ENCODE measurements at regions not wholly inside any gene's neighbourhood (a gene's known extent, or its start where the extent isn't known, plus 50 kb on each side); places are given as distances from the start of the nearest gene placed in this dataset.

DNA sequence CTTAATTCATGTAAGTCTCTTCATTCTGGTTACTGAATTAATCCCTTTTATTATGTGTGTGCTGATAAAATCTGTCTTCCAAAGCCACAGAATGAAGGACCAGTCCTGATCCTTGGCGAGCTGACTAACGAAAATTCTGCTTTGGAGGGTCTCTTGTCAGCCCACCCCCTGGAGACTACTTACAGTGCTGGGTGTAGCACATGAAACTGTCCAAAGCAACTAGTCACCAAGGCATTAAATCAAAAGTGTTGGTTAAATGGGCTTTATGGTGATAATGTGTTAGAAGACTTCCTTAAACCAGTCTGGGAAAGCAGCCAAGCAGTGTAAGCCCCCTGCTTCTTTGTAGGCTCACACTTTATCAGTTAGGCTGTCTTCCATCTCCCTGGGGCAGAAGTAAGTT, 420.2 kb downstream of the SUCLG1 start:
- H3K9me3 Mint-ChIP-seq: peaks cover 0 to 6% (median 0%) of the 10 kb centered on the region in 6 donors
- DNase-seq: no peak
- H3K36me3 Mint-ChIP-seq: no peaks in the 10 kb centered on the region
- H3K4me3 Mint-ChIP-seq: no peak overlapping the region
- H3K27ac Mint-ChIP-seq: no peak overlapping the region
- peaks cover 0 to 2% of the 10 kb centered on the region in 2 donors for H3K4me1 Mint-ChIP-seq
- H3K27me3 Mint-ChIP-seq (ENCODE audit: low read depth in 3 of 3): peaks cover 0 to 3% (median 3%) of the 10 kb centered on the region in 3 donors

DNA sequence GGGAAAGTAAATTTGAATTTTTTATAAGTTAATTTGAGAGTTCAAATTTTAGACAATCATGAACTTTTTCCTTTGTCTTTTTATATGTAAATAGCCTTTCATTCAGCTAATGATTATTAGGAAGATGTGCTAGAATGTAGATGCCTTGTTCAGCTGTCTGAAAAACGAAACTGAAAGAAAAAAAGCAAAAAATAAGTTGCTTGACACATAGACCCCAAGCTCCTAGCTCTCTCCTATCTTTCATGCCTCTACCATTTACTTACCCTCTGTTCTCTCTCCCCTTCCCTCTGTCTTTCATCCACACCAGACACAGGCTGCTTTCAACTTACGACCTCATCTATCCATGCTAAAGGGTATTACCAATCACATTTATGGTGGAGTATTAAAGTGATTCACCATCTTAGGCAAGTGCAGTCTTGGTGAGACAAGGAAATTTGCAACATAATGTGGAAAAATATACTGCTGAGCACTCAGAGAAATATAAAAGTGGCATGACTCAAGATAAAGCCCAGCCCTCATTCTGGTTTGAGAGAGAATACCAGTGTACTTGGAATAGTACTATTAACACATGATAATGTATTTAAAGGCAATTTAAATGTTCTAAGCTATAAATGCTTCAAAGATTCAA, 425.6 kb downstream of the SUCLG1 start:
- no peaks in the 10 kb centered on the region for H3K36me3 Mint-ChIP-seq
- peaks cover 0 to 2% (median 1%) of the 10 kb centered on the region in 3 donors for H3K27me3 Mint-ChIP-seq (ENCODE audit: low read depth in 3 of 3)
- H3K9me3 Mint-ChIP-seq: peaks cover 0 to 1% (median 0%) of the 10 kb centered on the region in 6 donors
- H3K27ac Mint-ChIP-seq: peak overlapping the region in 3 of 6 donors; percentile 2 to 43 (median 26)
- H3K4me1 Mint-ChIP-seq: peaks cover 3 to 9% of the 10 kb centered on the region in 2 donors
- DNase-seq: no peak
- peak overlapping the region in 4 of 5 donors; percentile 22 to 51 (median 43) for H3K4me3 Mint-ChIP-seq

- H3K4me3 Mint-ChIP-seq: no peak overlapping the region
- peaks cover 3 to 9% of the 10 kb centered on the region in 2 donors for H3K4me1 Mint-ChIP-seq
- peaks cover 0 to 1% (median 0%) of the 10 kb centered on the region in 6 donors for H3K9me3 Mint-ChIP-seq
- DNase-seq: no peak
- H3K27ac Mint-ChIP-seq: no peak overlapping the region
- H3K27me3 Mint-ChIP-seq (ENCODE audit: low read depth in 3 of 3): peaks cover 0 to 2% (median 0%) of the 10 kb centered on the region in 3 donors
- H3K36me3 Mint-ChIP-seq: no peaks in the 10 kb centered on the region
These were observed 427.6 kb downstream of the SUCLG1 start for GRCh38 chr2:84031312-84032050.

DNA sequence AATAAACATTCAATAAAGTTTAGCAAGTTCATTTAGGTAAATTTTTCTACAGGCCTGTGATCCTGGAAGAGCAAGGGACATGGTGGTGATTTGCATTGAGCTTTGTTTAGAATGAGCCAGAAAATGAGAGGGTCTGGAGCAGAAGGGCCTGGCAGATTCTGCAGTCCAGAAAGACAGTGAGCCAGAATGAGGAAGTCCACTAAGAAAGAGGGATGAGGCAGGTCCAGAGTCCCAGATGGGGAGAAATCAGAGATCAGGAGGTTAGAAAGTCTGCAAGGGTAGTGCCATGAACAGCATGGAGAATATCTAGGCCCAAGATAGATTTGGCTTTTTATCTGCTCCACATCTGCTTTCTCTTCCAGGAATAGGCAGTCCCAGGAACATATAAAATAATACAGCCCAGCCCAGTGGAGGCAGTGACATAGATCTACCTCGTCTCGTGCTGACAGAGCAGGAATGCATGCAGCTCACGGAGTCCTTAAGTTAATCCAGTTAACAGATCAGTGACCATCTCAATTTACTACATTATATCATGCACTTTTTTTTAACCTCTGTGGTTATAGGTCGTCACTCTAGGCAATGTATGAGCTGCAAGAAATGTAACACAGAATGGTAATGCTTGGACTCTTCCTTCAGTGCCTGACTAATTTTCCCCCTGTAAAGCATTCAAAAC, 429.0 kb downstream of the SUCLG1 start:
- H3K27ac Mint-ChIP-seq: no peak overlapping the region
- H3K9me3 Mint-ChIP-seq: peaks cover 0 to 2% (median 0%) of the 10 kb centered on the region in 6 donors
- DNase-seq: no peak
- no peak overlapping the region for H3K4me3 Mint-ChIP-seq
- H3K4me1 Mint-ChIP-seq: peaks cover 3 to 9% of the 10 kb centered on the region in 2 donors
- H3K36me3 Mint-ChIP-seq: no peaks in the 10 kb centered on the region
- no peaks in the 10 kb centered on the region for H3K27me3 Mint-ChIP-seq (ENCODE audit: low read depth in 3 of 3)

DNA sequence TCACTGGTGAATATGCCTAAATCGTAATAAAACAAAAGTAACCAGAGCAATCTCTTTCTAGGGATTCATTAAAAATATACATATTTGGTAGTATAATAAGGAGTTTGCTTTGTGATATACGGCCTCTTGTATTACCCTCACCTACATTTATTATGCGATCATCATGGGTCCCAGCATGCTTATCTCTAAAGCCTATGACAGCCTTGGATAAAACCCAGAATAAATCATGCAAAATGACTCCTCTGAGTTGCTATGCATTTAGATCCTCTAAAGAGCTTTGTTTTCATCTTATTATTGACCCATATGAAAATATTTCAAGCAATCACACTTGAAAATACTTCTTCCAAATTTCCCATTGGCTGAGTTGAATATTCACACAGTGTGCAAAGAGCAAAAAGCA, 432.3 kb downstream of the SUCLG1 start:
- Mint-ChIP-seq H3K27ac (no peak overlapping the region), H3K4me1 (no peaks in the 10 kb centered on the region), H3K4me3 (no peak overlapping the region), H3K27me3 (ENCODE audit: low read depth in 3 of 3) (no peaks in the 10 kb centered on the region), H3K36me3 (no peaks in the 10 kb centered on the region), H3K9me3 (peaks cover 0 to 2% (median 0%) of the 10 kb centered on the region in 6 donors)
- DNase-seq: no peak

DNA sequence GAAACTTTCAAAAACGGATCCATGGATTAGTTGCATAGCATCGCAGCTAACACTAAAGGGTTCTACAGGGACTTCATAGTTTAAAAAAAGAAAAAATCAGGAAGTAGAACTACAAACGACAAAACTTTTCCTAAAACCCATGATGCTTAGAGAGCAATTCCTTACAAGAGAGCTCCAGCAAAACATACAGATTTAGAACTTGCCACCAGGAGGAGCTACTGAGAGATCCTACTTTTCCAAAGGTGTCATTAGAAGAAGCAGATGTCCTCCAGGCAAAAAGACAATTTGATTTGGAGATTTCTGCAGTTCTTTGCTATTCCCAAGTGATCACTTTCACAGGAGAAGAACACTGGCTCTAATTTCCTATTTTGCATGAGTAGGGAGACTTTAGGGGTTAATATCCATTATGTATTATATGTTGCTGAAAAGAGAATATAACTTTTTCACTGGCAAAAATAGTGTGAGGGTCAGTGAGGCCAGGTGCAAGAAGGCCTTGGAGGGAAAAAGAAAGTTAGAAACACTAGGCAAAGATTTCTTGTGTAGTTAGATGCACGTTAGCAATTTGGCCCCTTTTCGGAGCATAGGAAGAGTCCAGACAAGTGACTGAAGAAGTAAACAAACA, 436.2 kb downstream of the SUCLG1 start:
- DNase-seq: peak; percentile 9 to 18 (median 13)
- Mint-ChIP-seq H3K27ac (no peak overlapping the region), H3K36me3 (no peaks in the 10 kb centered on the region), H3K27me3 (ENCODE audit: low read depth in 3 of 3) (peaks cover 0 to 3% (median 0%) of the 10 kb centered on the region in 3 donors), H3K4me1 (no peaks in the 10 kb centered on the region), H3K9me3 (peaks cover 0 to 2% (median 0%) of the 10 kb centered on the region in 6 donors), H3K4me3 (no peak overlapping the region)

- Mint-ChIP-seq H3K4me3 (no peak overlapping the region), H3K36me3 (no peaks in the 10 kb centered on the region), H3K27me3 (ENCODE audit: low read depth in 3 of 3) (peaks cover 0 to 5% (median 2%) of the 10 kb centered on the region in 3 donors), H3K9me3 (peaks cover 0 to 2% (median 0%) of the 10 kb centered on the region in 6 donors), H3K27ac (no peak overlapping the region), H3K4me1 (no peaks in the 10 kb centered on the region)
- no peak for DNase-seq
These were observed 442.1 kb downstream of the SUCLG1 start for GRCh38 chr2:84017010-84017409.

DNA sequence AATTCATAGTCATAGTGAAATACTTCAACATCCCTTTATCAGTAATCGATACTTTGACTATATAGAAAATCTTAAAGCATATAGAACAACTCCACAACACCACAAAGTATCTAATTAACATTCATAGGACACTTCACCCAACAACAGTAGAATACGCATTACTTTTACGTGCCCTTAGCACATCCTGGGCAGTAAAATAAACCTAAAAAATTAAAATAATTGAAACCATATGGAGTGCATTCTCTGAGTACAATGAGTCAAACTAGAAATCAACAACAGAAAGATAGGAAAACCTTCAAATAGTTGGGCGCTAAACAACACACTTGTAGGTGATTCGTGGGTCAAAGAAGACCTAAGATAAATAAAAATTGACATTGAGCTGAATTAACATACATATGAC, 442.9 kb downstream of the SUCLG1 start:
- no peaks in the 10 kb centered on the region for H3K4me1 Mint-ChIP-seq
- H3K27ac Mint-ChIP-seq: no peak overlapping the region
- no peak for DNase-seq
- no peaks in the 10 kb centered on the region for H3K36me3 Mint-ChIP-seq
- H3K9me3 Mint-ChIP-seq: peaks cover 0 to 2% (median 0%) of the 10 kb centered on the region in 6 donors
- peaks cover 0 to 5% (median 2%) of the 10 kb centered on the region in 3 donors for H3K27me3 Mint-ChIP-seq (ENCODE audit: low read depth in 3 of 3)
- H3K4me3 Mint-ChIP-seq: no peak overlapping the region

DNA sequence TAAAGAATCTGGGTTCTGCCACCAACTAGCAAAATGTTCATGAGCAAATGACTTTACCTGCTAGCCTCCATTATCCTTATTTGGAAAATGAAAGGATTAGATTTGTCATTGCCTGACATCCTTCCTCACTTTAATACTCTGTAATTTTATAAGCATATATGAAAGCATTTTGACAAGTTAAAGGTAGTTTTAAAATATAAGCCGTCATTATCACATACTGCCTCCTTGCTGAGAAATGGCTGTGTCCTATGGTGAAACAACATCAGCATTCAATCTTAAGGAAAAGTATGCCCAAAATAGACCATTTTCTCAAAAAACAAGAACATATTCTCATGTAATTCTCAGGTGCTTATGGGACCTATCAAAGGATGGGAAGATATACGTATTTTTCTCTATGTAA, 461.2 kb downstream of the SUCLG1 start:
- H3K36me3 Mint-ChIP-seq: no peaks in the 10 kb centered on the region

DNA sequence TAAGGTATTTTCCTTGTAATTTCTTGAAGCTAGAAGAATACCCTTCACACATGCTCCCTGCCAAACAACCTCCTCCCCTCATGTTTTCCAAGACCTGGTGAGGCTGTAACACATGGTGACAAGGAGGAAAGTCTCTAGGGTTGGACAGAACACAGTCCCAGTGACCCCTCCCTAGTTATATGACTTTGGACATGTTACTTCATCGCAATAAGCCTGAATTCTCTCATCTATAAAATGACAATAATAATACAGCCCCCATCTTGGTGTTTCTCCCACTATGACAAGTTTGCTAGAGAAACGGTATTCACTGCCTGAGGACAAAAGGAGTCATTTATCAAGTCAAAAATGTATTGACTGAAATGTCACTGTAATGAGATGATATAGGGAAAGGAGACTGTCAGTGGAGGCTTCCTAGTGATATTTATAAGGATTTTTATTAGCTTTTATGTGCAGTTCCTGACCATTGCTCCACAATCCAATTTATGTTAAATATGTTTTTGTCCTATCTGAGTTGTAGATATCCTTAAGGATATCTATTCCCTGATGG, 464.4 kb downstream of the SUCLG1 start:
- H3K27ac Mint-ChIP-seq: no peak overlapping the region

More for the DNA sequence above, 461.2 kb downstream of the SUCLG1 start:
- Mint-ChIP-seq H3K27me3 (ENCODE audit: low read depth in 3 of 3) (peaks cover 0 to 8% (median 0%) of the 10 kb centered on the region in 3 donors), H3K4me3 (no peak overlapping the region), H3K4me1 (no peaks in the 10 kb centered on the region), H3K27ac (no peak overlapping the region), H3K9me3 (peaks cover 0 to 11% (median 3%) of the 10 kb centered on the region in 6 donors)
- DNase-seq: no peak

DNA sequence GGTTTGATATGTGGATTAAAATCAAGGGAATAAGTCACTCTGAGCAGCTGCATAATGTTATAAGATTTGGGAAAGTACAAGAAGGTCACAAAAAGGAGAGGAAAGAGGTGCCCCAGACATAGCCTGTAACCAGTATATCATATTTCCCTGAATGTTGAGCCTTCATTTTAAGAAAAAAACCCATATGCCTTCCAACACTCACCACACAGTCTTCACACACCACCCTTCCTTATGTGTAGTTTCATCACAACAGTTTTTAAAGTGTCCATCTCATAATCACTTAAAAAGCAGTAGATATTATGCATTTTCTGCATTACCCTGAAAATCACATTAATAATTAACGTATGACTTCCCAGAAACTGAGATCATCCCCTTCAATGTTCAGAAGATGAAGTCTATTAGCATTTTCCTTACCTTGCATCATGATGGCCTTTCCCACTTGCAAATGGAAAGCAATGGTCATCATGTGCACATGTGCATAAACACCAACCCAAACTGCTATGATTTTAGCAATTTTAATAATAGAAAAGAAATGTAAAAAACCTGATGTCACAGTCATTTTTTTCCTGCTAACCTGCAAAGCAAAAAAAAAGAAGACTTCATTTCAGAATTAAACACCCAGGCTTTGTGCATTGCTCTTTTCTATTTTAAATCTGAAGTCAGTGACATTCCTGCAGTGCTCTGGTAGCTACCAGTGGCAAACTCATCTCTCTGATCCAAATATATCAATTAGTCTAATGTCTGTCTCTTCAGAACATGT, 465.0 kb downstream of the SUCLG1 start:
- peaks cover 0 to 5% (median 0%) of the 10 kb centered on the region in 3 donors for H3K27me3 Mint-ChIP-seq (ENCODE audit: low read depth in 3 of 3)
- peaks cover 0 to 15% (median 6%) of the 10 kb centered on the region in 6 donors for H3K9me3 Mint-ChIP-seq
- no peak for DNase-seq
- peaks cover 0 to 3% (median 0%) of the 10 kb centered on the region in 3 donors for H3K36me3 Mint-ChIP-seq
- no peaks in the 10 kb centered on the region for H3K4me1 Mint-ChIP-seq
- no peak overlapping the region for H3K4me3 Mint-ChIP-seq
- no peak overlapping the region for H3K27ac Mint-ChIP-seq

More for the DNA sequence above, 464.4 kb downstream of the SUCLG1 start:
- H3K4me1 Mint-ChIP-seq: no peaks in the 10 kb centered on the region
- no peak overlapping the region for H3K4me3 Mint-ChIP-seq
- peaks cover 0 to 5% (median 0%) of the 10 kb centered on the region in 3 donors for H3K27me3 Mint-ChIP-seq (ENCODE audit: low read depth in 3 of 3)
- peaks cover 0 to 3% (median 0%) of the 10 kb centered on the region in 3 donors for H3K36me3 Mint-ChIP-seq
- no peak for DNase-seq
- H3K9me3 Mint-ChIP-seq: peaks cover 0 to 15% (median 6%) of the 10 kb centered on the region in 6 donors

- DNase-seq: no peak
- peaks cover 1 to 13% (median 8%) of the 10 kb centered on the region in 6 donors for H3K9me3 Mint-ChIP-seq
- peaks cover 0 to 3% (median 0%) of the 10 kb centered on the region in 3 donors for H3K36me3 Mint-ChIP-seq
- H3K4me3 Mint-ChIP-seq: no peak overlapping the region
- peaks cover 0 to 5% (median 0%) of the 10 kb centered on the region in 3 donors for H3K27me3 Mint-ChIP-seq (ENCODE audit: low read depth in 3 of 3)
- no peak overlapping the region for H3K27ac Mint-ChIP-seq
- no peaks in the 10 kb centered on the region for H3K4me1 Mint-ChIP-seq
These were observed 467.1 kb downstream of the SUCLG1 start for GRCh38 chr2:83991992-83992391.

DNA sequence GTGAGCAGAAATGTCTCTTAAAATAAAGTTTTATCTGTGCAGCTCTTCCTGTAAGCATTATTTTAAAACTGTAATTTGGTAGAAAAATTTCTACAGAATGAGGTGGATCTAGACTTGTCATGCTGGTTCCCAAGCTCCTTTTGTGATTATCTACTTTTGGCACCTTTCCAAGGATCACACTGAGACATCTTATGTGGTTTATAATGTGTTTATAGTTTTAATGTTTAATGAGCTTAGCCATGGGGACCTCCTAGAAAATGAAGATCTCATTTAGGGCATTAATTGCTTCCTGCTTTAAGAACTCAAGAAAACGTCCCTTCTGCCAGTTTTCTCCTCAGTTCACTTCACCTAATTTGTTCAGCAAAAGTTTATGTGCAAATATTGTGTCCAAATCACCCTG, 468.4 kb downstream of the SUCLG1 start:
- Mint-ChIP-seq H3K27ac (no peak overlapping the region), H3K27me3 (ENCODE audit: low read depth in 3 of 3) (peaks cover 0 to 9% (median under 1%) of the 10 kb centered on the region in 3 donors)
- no peak for DNase-seq

More for the DNA sequence above, 468.4 kb downstream of the SUCLG1 start:
- Mint-ChIP-seq H3K4me1 (no peaks in the 10 kb centered on the region), H3K36me3 (peaks cover 0 to 3% (median 0%) of the 10 kb centered on the region in 3 donors), H3K9me3 (peaks cover 1 to 13% (median 8%) of the 10 kb centered on the region in 6 donors), H3K4me3 (no peak overlapping the region)
